ENCODE measurements at regions not wholly inside any gene's neighbourhood (a gene's known extent, or its start where the extent isn't known, plus 50 kb on each side); places are given as distances from the start of the nearest gene placed in this dataset.
"Not testable (repeated sequence)": the region's sequence is repeated elsewhere in the genome, so short reads cannot be mapped to it uniquely, and the experiment has no call there.

- H3K9ac ChIP-seq (ENCODE audit: extremely low read depth, insufficient read length, low read length); H3K9me3 ChIP-seq (ENCODE audit: control insufficient read depth, low read depth, low read length); H3K23ac ChIP-seq (ENCODE audit: insufficient read length, low read depth, low read length); H3K79me1 ChIP-seq (ENCODE audit: insufficient read depth, low read depth, low read length, poor library complexity, severe bottlenecking); H3K36me3 Mint-ChIP-seq (ENCODE audit: insufficient read depth in 1 of 3, low read depth in 3 of 3); H3K4me2 ChIP-seq (ENCODE audit: insufficient read depth, insufficient read length, low read length); H4K91ac ChIP-seq (ENCODE audit: insufficient read length, low read depth, low read length); H3K14ac ChIP-seq (ENCODE audit: insufficient read depth, low read length); H2AK5ac ChIP-seq (ENCODE audit: insufficient read length, low read length); H2AFZ ChIP-seq (ENCODE audit: low read length); H3K27ac Mint-ChIP-seq; H3K4ac ChIP-seq (ENCODE audit: low read depth, low read length); H4K20me1 ChIP-seq (ENCODE audit: control insufficient read depth, insufficient read depth, insufficient read length); H3K27me3 Mint-ChIP-seq (ENCODE audit: low read depth); H2BK120ac ChIP-seq (ENCODE audit: low read depth, low read length, poor library complexity, severe bottlenecking); H4K5ac ChIP-seq (ENCODE audit: insufficient read length, low read depth, low read length); H2BK5ac ChIP-seq (ENCODE audit: insufficient read length, low read length); H3K9me3 Mint-ChIP-seq; H3K56ac ChIP-seq (ENCODE audit: insufficient read length, low read depth, low read length); H3K79me2 ChIP-seq (ENCODE audit: insufficient read depth, low read length); DNase-seq; H4K8ac ChIP-seq (replicated peaks; ENCODE audit: insufficient read length, low read depth, low read length); H3K27me3 ChIP-seq (ENCODE audit: insufficient read depth, low read length); H3K23me2 ChIP-seq (ENCODE audit: insufficient read length, low read depth, low read length, poor library complexity, severe bottlenecking); H2BK12ac ChIP-seq (ENCODE audit: insufficient read length, low read depth, low read length); H3K27ac ChIP-seq (ENCODE audit: insufficient read length, low read depth, low read length); H3T11ph ChIP-seq (ENCODE audit: low read length); H3K4me3 Mint-ChIP-seq; H3K18ac ChIP-seq (ENCODE audit: insufficient read length, low read depth, low read length); H2BK20ac ChIP-seq (ENCODE audit: low read depth, low read length, poor library complexity, severe bottlenecking); H3K4me1 ChIP-seq (ENCODE audit: insufficient read depth, low read length); H2BK15ac ChIP-seq (ENCODE audit: low read depth, low read length): not testable (repeated sequence)
- peaks cover 11 to 14% of the 10 kb centered on the region in 2 experiments for H3K4me1 Mint-ChIP-seq
- WGBS (ENCODE audit: extremely low coverage, insufficient read length, low lambda C conversion rate), result no CpG with 5 or more reads among the region's 4 CpGs
Measured at GRCh38 chr12:25804286-25804685, 154.2 kb upstream of the RASSF8 start.
